SK-N-SH treated with all-trans-retinoic acid at 6 μM for 48 hours (cell line): ENCODE measurements at regions not wholly inside any gene's neighbourhood (a gene's known extent, or its start where the extent isn't known, plus 50 kb on each side); places are given as distances from the start of the nearest gene placed in this dataset.
"Not testable (repeated sequence)": the region's sequence is repeated elsewhere in the genome, so short reads cannot be mapped to it uniquely, and the experiment has no call there.

Experiments
- ATAC-seq: fragments of 200-7000 bp; cut with Tn5 transposase; 3 replicates; pipeline ENCODE4 v1.9.1; 2020; ENCODE audit warnings: mild to moderate bottlenecking, moderate library complexity
- ARNTL ChIP-seq: fragments of 450-650 bp; formaldehyde crosslinking; IDR thresholded peaks from 2 replicates; pipeline ENCODE4 v1.5.0; 2020; ENCODE audit warnings: low read depth, mild to moderate bottlenecking, moderate library complexity, borderline replicate concordance
- CREB5 ChIP-seq: fragments of 250-450 bp; sonication (Bioruptor Pico); IDR thresholded peaks from 2 replicates; pipeline ENCODE4 v1.5.1; 2020; ENCODE audit warnings: low read depth, mild to moderate bottlenecking, moderate library complexity
- CSDC2 ChIP-seq: fragments of 250-450 bp; sonication (Bioruptor Pico); IDR thresholded peaks from 2 replicates; pipeline ENCODE4 v1.5.0; 2020; ENCODE audit warnings: mild to moderate bottlenecking, moderate library complexity
- CSRNP3 ChIP-seq: fragments of 250-450 bp; sonication (Bioruptor Pico); IDR thresholded peaks from 2 replicates; pipeline ENCODE4 v1.5.1; 2021; ENCODE audit warnings: mild to moderate bottlenecking, moderate library complexity
- GLIS3 ChIP-seq: fragments of 250-450 bp; sonication (Bioruptor Pico); IDR thresholded peaks from 2 replicates; pipeline ENCODE4 v1.5.0; 2020; ENCODE audit warnings: mild to moderate bottlenecking, moderate library complexity
- OSR1 ChIP-seq: fragments of 250-450 bp; sonication (Bioruptor Pico); IDR thresholded peaks from 2 replicates; pipeline ENCODE4 v1.8.0; 2022; ENCODE audit warnings: moderate library complexity, mild to moderate bottlenecking, inconsistent platforms
- PPARA ChIP-seq: fragments of 250-450 bp; sonication (Bioruptor Pico); IDR thresholded peaks from 2 replicates; pipeline ENCODE4 v1.5.0; 2020; ENCODE audit warnings: mild to moderate bottlenecking, borderline replicate concordance
- TCF4 ChIP-seq: fragments of 250-450 bp; sonication (Bioruptor Pico); IDR thresholded peaks from 2 replicates; pipeline ENCODE4 v1.8.0; 2021; ENCODE audit warnings: mild to moderate bottlenecking, moderate library complexity, borderline replicate concordance
- TOX ChIP-seq: fragments of 250-450 bp; sonication (Bioruptor Pico); IDR thresholded peaks from 2 replicates; pipeline ENCODE4 v1.8.0; 2021; ENCODE audit warnings: mild to moderate bottlenecking, moderate library complexity, borderline replicate concordance
- ZC3H10 ChIP-seq: fragments of 250-450 bp; sonication (Bioruptor Pico); IDR thresholded peaks from 2 replicates; pipeline ENCODE4 v1.5.1; 2021; ENCODE audit warnings: mild to moderate bottlenecking, moderate library complexity
- ZFP3 ChIP-seq: fragments of 250-450 bp; sonication (Bioruptor Pico); IDR thresholded peaks from 2 replicates; pipeline ENCODE4 v1.5.0; 2020; ENCODE audit warnings: mild to moderate bottlenecking, moderate library complexity
- ZFP30 ChIP-seq: fragments of 450-650 bp; formaldehyde crosslinking; IDR thresholded peaks from 2 replicates; pipeline ENCODE4 v1.5.0; 2022; ENCODE audit warnings: mild to moderate bottlenecking, moderate library complexity
- ZNF565 ChIP-seq: fragments of 450-650 bp; formaldehyde crosslinking; conservative IDR thresholded peaks from 2 replicates; pipeline ENCODE4 v1.5.0; 2020; ENCODE audit warnings: low read depth, mild to moderate bottlenecking, moderate library complexity

- peak; percentile 98 for ATAC-seq
These were observed 85.7 kb upstream of the CCDC180 start for GRCh38 chr9:97221478-97222355.

GRCh38 chr9:97220894-97221477 is 86.5 kb upstream of the CCDC180 start:
- ATAC-seq: peak; percentile 26
- TF ChIP-seq OSR1 (CRISPR knock-in tag): no peak
- TF ChIP-seq ZFP3 (CRISPR knock-in tag): no peak
- no peak for TF ChIP-seq PPARA (CRISPR knock-in tag)
- no peak for TF ChIP-seq CSDC2 (CRISPR knock-in tag)
- no peak for TF ChIP-seq CSRNP3 (CRISPR knock-in tag)
- no peak for TF ChIP-seq TOX
- TF ChIP-seq ZC3H10 (CRISPR knock-in tag): no peak
- no peak for TF ChIP-seq ZNF565 (CRISPR knock-in tag)
- no peak for TF ChIP-seq TCF4 (CRISPR knock-in tag)
- TF ChIP-seq ARNTL (CRISPR knock-in tag): no peak
- TF ChIP-seq, all 23 proteins: peak for 0

GRCh38 chr9:97220396-97220795 is 87.1 kb upstream of the CCDC180 start:
- ATAC-seq: not testable (repeated sequence)

GRCh38 chr9:97219443-97220140 is 87.9 kb upstream of the CCDC180 start:
- not testable (repeated sequence) for ATAC-seq

GRCh38 chr9:97215127-97215526 is 92.3 kb upstream of the CCDC180 start:
- not testable (repeated sequence) for ATAC-seq

- ATAC-seq: not testable (repeated sequence)
These were observed 92.9 kb upstream of the CCDC180 start for GRCh38 chr9:97214556-97214955.

GRCh38 chr9:97199683-97200082 is 107.8 kb upstream of the CCDC180 start:
- ATAC-seq: not testable (repeated sequence)

GRCh38 chr9:97193767-97194166 is 113.7 kb upstream of the CCDC180 start:
- not testable (repeated sequence) for ATAC-seq

- TF ChIP-seq CSRNP3 (CRISPR knock-in tag) (no peak), ZNF565 (CRISPR knock-in tag) (no peak)
- no peak for ATAC-seq
These were observed 118.9 kb upstream of the CCDC180 start for GRCh38 chr9:97188545-97188944.

- not testable (repeated sequence) for ATAC-seq
These were observed 119.8 kb upstream of the CCDC180 start for GRCh38 chr9:97187706-97188105.

- TF ChIP-seq GLIS3 (CRISPR knock-in tag) (no peak), CREB5 (CRISPR knock-in tag) (no peak), PPARA (CRISPR knock-in tag) (no peak), ZFP30 (no peak), TCF4 (CRISPR knock-in tag) (no peak), ZC3H10 (CRISPR knock-in tag) (no peak), CSDC2 (CRISPR knock-in tag) (no peak)
- no peak for ATAC-seq
These were observed 121.0 kb upstream of the CCDC180 start for GRCh38 chr9:97186493-97186892.
